H54 (cell line): ENCODE measurements at regions not wholly inside any gene's neighbourhood (a gene's known extent, or its start where the extent isn't known, plus 50 kb on each side); places are given as distances from the start of the nearest gene placed in this dataset.

Source experiments
- DNase-seq: peaks from one replicate; pipeline ENCODE4 v3.0.0; 2011; ENCODE audit warnings: low spot score, mixed read lengths; ENCODE audit not compliant: insufficient read length
- FAIRE-seq: peaks from 3 replicates; lab custom pipeline; 2011; peaks lifted over from hg19 to GRCh38; lab: Jason Lieb, UNC
- POLR2A ChIP-seq: IDR thresholded peaks from 2 replicates; pipeline ENCODE4 v1.6.1; 2011; ENCODE audit warnings: low read depth, mild to moderate bottlenecking, low read length

DNA sequence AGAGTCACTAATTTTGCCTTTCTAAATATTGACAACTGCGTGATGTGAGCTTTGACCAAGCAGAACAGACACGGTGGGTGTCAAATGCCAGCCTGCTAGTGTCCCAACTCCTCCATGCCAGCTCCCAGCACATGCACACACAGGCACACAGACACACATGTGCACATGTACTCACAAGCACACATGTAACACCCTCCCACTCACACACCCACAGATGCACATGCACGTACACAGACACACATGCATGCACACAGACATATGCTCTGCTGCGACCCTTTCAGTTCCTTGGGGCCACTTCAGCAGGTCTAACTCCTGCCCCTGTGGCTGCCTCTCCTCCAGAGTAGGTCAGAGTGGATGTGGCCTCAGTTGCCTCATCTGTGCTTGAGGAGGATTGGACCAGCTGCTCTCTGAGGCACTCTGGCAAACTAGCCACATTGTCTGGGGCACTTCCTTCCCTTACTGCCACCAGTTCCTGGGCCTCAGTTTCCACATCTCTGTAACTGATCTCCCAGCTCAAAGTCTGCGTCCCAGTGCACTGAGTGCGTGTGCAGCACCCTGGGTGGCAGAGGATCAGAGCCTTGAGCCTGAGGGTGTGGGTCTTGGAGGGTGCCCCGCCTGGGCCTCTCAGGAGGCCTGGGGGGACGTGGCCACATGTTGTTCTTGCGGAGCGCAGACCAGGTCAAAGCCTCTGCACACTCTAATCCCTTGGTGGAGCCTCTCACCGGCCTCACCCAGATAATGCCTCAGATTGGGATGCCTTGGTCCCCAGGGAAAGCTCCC, 55.0 kb upstream of the PRR23E start:
- no peak for FAIRE-seq
- no peak for DNase-seq
- TF ChIP-seq POLR2A: no peak

- FAIRE-seq: no peak
- no peak for TF ChIP-seq POLR2A
These were observed 53.1 kb upstream of the PRR23E start for GRCh38 chr3:127139601-127140500.

GRCh38 chr3:127140501-127141460, 52.1 kb upstream of the PRR23E start:
- DNase-seq: no peak
- no peak for TF ChIP-seq POLR2A
- no peak for FAIRE-seq

More at GRCh38 chr3:127139601-127140500, 53.1 kb upstream of the PRR23E start:
- no peak for DNase-seq

GRCh38 chr3:127141921-127142730, 50.8 kb upstream of the PRR23E start:
- FAIRE-seq: no peak
- no peak for TF ChIP-seq POLR2A

More at GRCh38 chr3:127141921-127142730, 50.8 kb upstream of the PRR23E start:
- DNase-seq: no peak
